ENCODE measurements at regions not wholly inside any gene's neighbourhood (a gene's known extent, or its start where the extent isn't known, plus 50 kb on each side); places are given as distances from the start of the nearest gene placed in this dataset.

- no peak for TF ChIP-seq GATA2 (IDR thresholded peaks at IDR 0.05; ENCODE audit: low read depth, low read length)
- TF ChIP-seq GATA3 (IDR thresholded peaks at IDR 0.05; ENCODE audit: low read depth, low read length): no peak
Measured at GRCh38 chr3:28986922-28987321, 293.9 kb upstream of the RBMS3 start.

Measured in SH-SY5Y (cell line).